NK-92 treated with Interleukin-12 subunit alpha and Interleukin-12 subunit beta, amount 100 ng/mL, for 24 hours (cell line): ENCODE measurements at regions not wholly inside any gene's neighbourhood (a gene's known extent, or its start where the extent isn't known, plus 50 kb on each side); places are given as distances from the start of the nearest gene placed in this dataset.
"Not testable (repeated sequence)": the region's sequence is repeated elsewhere in the genome, so short reads cannot be mapped to it uniquely, and the experiment has no call there.

Experiments used
- DNase-seq: peaks from one replicate; lab custom pipeline; 2025; lab: John Stamatoyannopoulos, UW

DNA sequence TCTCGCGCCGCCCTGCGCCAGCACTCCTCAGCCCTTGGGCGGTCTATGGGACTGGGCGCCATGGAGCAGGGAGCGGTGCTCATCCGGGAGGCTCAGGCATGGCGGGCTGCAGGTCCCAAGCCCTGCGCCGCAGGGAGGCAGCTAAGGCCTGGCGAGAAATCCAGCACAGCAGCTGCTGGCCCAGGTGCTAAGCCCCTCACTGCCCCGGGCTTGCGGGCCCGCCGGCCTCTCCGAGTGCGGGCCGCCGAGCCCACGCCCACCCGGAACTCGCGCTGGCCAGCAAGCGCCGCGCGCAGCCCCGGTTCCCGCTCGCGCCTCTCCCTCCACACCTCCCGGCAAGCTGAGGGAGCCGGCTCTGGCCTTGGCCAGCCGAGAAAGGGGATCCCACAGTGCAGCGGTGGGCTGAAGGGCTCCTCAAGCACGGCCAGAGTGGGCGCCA, 1517.2 kb downstream of the GRIK2 start:
- DNase-seq = not testable (repeated sequence)

DNA sequence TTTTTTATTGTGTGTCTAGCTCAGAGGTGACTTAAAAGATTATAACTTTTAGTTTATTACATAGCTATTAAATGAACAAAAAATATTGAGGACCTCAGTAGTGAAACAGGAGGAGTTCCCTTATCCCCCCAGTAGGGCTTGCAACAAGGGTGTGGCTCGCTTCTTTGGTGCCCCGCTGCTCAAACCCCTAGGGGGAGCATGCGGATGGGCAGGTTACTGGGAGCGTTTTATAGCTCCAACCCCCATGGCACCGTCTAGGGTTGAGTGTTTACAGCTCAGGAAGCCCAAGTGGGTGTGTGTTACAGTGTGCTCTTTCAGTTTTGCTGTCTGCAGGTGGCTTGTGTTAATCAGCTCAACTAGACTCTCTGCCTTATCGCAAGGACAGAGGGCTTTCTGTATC, 1513.7 kb downstream of the GRIK2 start:
- DNase-seq = no peak

GRCh38 chr6:102902471-102902870, 1509.0 kb downstream of the GRIK2 start:
- DNase-seq = no peak

DNA sequence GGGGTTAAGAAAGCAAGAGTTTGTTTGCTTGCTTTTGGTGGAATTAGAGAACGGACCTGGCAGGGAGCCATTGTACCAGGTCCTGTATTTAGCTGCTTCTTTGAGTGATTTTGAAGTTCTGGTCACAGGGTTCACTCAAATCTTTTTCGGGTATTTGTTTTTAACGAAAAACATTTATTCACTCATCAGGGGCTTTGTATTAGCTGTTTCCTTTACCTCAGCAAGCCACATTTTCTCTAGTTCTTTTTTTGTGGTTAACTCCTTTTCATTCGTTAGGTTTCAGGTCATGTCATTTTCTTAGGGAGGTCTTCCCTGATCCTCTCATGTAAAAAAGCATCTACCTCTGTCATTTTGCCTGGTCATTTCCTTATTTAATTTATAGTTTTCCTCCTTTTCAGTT, 1502.2 kb downstream of the GRIK2 start:
- no peak for DNase-seq

DNA sequence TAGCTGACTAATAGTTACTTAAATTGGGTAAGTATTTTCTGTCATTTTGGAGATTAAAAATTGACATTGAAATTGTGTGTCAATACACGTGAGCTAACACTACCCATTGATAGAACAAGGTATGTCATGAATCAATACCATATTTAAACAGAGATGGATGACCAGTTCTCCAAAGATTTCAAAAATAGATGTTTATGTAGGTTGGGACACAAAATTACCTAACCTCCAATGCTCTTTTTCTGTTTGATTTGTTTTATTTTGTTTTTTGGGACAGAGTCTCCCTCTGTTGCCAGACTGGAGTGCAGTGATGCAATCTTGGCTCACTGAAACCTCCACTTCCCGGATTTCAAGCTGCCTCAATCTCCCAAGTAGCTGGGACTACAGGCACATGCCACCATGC, 1491.7 kb downstream of the GRIK2 start:
- DNase-seq = no peak

DNA sequence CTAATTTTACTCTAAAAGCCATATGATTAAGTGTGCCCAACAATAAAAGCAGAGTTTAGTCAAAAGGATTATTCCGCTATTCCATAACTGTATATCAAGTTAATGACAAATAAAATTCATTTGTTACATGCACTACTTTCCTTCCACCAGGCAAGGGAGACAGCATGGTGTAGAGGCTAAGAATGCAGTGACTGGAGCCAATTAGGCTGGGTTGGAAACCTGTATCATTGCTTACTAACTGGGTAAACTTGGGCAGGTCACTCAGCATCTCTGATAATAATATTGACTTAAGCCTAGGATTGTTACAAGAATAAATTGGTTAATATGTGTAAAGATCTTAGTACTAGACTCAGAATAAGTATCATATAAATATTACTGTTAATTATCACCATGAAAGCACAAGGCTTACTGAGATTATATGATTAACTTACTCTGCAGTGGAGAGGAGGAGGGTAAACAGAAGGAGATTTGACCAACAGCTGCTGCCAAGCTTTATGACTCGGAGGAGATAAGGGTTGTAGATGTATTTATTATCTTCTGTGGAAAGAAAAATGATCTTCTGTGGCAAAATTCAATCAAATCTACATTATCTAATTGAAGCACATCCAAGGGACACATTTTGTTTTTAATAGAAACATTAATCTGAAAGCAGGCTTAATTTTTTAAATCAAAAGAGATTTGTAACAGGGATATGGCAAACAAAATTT, 1459.9 kb downstream of the GRIK2 start:
- no peak for DNase-seq

DNA sequence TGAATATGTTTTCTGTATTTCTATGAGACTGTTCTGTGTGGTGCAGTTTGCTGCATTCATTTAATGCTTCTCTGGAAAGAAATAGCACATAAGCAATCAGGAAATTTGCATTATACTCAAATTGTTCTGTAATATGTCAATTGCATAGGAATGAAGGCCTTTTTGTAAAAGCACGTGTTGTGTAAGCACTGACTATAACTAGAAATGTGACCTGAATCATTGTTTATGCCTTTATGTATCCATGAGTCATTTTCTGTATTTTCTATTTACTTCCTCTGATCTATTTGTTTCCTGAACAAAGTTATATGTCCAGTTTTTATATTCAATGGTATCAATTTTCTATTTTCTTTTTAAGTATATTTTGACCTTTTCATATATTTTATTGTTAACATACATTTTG, 1455.3 kb downstream of the GRIK2 start:
- DNase-seq = no peak

DNA sequence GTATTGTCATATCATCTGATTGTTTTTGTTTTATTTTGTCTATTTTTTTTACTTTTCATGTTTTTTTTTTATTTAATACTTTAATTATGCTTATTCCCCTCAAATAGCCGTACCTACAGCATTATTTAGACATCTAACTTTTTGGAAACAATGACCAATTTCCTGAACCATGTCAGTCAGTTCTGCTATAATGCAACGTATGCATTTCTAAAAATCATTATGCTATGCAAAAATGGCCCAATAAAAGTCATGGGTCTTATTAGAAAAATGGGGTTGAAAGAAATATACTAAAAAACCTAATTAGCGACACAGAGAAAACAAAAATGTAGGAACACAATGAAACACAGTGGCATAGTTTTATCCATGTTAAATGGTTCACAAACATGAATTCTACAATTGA, 1454.7 kb downstream of the GRIK2 start:
- no peak for DNase-seq

DNA sequence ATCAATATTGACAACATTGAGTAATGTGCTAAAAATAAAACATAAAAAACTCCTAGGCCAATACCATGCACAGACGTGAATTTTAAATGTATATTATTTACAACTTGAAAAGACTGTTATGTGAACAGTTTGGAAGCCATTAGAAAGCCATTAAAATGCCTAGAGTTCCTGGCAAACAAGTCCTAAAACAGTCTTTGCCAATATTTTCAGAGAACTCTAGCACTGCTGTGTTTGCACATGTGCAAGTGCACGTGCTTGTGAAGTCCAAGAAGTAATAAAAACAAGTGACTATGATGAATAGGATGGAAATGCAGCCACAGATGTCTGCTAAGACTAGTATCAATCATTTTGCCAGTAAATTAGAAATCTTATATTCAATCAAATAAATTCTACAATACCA, 1447.6 kb downstream of the GRIK2 start:
- no peak for DNase-seq

DNA sequence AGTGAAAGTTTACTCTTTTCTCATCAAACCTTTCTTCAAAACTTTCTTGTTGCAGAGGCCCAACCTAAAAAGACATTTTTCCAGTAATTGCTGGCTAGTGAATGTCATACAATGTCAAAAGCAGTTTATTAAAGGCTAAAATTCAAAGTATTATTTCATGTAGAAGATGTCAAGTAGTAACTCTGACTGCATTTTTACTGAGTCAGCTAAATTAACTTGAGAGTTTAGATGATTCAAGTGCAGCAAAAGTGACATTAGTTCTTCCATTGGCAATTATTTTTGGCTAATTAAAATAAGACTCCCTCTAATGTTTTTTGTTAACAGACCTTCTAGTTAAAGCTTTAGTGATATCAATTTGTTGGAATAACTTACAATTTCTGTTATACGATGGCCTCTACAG, 1438.5 kb downstream of the GRIK2 start:
- DNase-seq = no peak

DNA sequence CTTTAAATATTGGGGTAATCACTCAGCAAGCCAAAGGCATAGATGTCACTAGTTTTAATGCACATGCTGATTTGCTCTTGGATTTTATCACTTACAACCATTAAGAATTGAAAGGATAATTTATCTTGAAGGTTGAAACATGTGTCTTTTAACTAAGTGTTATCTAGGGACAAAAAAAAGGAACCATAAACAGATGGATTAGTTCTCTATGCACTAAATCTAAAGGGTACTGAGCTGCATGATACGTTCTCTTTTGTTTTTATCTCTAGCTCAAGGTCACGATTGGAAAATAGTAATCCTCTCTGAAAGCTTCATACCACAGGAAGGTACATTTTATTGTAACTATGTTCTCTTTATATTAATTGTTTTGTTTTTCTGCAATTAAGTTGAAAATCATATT, 1426.6 kb downstream of the GRIK2 start:
- DNase-seq = no peak

DNA sequence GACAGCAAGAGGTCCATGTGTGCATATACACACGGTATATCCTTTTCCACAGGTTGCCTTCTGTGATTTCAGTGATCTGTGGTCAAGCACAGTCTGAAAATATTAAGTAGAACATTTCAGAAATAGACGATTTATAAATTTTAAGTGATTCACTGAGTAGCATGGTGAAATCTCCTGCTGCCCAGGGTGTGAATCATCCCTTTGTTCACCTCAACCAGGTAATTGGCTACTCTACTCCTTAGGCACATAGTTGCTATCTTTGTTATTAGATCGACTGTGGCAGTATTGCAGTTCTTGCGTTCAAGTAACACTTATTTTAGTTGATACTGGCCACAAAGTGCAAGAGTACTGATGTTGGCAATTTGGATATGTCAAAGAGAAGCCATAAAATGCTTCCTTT, 1421.7 kb downstream of the GRIK2 start:
- DNase-seq = no peak

- DNase-seq = no peak
Observed at GRCh38 chr6:102813489-102814275, 1420.2 kb downstream of the GRIK2 start.

DNA sequence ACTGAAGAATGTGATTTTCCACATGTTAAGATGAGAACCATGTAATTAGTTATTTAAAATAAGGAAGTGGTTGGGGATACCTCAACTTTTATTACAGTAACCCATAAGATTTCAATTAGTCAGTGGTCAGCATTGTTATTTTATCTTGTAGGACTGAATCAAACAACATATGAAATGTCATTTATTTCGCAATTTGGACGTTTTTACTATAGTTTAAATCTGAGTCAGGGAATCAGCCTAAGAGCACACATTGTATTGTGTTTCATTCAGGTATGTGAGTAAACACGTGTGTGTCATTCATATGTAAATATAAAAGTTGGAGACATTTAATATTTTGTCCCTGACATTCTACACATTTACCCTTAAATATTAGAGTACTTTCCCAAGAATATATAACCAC, 1418.7 kb downstream of the GRIK2 start:
- no peak for DNase-seq

DNA sequence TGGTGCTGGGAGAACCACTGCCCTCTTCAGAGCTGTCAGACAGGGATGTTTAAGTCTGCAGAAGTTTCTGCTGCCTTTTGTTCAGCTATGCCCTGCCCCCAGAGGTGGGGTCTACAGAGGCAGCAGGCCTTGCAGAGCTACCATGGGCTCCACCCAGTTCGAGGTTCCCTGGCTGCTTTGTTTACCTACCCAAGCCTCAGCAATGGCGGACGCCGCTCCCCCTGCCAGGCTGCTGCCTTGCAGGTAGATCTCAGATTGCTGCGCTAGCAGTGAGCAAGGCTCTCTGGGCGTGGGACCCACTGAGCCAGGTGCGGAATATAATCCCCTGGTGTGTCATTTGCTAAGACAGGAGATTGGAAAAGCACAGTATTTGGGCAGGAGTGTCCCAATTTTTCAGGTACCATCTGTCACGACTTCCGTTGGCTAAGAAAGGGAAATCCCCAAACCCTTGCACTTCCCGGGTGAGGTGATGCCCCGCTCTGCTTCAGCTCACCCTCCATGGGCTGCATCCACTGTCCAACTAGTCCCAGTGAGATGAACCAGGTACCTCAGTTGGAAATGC, 1415.5 kb downstream of the GRIK2 start:
- DNase-seq = not testable (repeated sequence)

DNA sequence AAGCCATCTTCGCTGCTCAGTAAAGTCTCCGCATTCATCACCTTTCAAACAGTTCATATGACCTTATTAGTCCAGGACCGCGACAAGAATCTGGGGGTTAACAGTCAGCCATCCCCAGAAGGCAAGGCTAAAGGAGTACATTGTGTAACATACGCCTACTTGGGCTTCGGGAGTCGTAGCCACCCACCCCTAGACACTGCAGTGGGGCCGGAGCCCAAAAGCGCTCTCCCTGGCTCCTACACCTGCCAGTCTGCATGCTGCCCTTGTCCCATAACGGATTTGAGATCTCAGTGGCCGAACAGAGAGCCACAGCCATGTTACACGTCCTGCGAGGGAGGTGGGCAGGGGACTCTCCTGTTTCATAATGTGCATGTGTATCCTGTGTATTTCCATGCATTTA, 1405.5 kb downstream of the GRIK2 start:
- no peak for DNase-seq

DNA sequence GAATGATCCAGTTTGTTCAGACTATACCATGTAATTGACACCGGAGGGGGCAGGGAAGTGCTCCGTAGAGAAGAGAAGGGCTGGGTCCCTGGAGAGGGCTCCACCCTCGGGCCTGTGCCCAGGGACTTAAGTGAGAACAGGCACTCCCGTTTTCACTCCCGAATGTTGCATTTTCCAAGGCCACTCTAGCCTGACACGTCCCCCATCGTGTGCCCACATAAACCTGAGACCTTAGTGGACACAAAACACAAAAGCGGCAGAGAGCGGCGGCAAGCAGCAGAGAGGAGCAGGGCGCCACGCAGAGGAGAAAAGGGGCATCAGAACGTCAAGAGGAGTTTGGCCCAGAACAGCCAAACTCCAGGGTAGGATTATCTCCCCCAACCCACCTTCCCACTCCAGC, 1405.1 kb downstream of the GRIK2 start:
- DNase-seq = no peak

DNA sequence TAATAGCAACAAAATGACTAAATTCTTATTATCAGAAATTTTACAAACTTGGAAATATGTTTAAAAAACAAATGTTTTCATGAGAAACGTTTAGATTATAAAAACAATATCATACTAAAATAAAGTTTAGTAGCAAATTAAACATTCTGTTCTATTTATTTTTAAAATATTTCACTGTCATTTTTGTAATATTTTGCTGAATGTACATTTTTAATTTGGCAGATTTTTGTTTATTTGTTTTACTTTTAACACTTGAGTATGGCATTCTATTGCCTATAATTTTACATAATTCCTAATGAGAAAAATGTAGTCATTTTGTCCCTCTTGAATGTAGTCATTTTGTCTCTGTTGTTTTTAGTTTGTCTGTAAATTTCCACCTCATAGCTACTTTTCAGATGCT, 1400.2 kb downstream of the GRIK2 start:
- DNase-seq = no peak

- no peak for DNase-seq
Observed at GRCh38 chr6:102774326-102774725, 1380.8 kb downstream of the GRIK2 start.

DNA sequence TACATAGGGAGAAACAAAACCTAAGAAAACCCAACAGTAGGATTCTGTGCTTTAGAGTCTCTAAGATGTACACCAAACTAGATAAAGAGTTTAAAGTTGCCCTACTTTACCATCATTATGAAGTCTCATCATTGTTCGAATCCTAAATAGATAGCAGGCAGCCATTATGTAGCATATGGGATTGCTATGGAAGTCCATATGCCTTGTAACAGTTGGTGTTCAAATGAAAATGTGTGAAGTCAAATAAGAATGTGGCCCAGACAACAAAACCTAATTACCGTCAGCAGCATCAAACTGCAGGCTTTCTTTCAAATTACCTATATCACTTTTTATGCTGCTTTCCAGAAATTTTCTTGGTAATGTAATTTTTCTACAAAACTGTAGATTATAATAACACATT, 1380.1 kb downstream of the GRIK2 start:
- DNase-seq = no peak

DNA sequence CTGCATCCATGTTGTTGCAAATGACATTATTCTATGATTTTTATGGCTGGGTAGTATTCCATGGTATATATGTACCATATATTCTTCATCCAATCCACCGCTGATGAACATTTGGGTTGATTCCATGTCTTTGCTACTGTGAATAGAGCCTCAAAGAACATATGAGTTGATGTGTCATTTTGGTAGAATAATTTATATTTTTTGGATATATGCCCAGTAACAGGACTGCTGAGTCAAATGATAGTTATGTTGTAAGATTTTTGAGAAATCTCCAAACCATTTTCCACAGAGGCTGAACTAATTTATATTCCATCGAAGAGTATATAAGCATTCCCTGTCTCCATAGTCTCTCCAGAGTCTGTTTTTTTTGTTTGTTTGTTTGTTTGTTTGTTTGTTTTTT, 1373.5 kb downstream of the GRIK2 start:
- no peak for DNase-seq

- DNase-seq = no peak
Observed at GRCh38 chr6:102764317-102764716, 1370.8 kb downstream of the GRIK2 start.

DNA sequence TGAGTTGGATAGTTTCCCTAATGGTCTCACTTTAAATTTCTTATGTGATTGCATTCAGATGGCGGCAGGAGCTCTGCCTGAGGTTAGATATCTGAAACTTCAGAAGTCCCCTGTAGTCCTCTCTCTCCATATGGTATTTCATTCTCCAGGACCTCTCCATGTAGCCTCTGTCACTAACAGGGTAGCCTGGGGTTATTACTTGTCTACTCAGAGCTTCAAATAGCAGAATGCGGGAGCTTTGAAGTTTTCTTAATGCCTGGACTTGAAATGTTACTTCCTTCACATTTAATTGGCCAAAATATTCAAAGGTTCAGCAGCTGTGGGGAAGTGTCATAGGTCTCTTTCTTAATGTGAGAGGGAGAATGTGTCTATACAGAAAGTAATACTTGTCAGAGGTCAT, 1370.4 kb downstream of the GRIK2 start:
- DNase-seq = no peak
